ENCODE measurements at regions not wholly inside any gene's neighbourhood (a gene's known extent, or its start where the extent isn't known, plus 50 kb on each side); places are given as distances from the start of the nearest gene placed in this dataset.

DNA sequence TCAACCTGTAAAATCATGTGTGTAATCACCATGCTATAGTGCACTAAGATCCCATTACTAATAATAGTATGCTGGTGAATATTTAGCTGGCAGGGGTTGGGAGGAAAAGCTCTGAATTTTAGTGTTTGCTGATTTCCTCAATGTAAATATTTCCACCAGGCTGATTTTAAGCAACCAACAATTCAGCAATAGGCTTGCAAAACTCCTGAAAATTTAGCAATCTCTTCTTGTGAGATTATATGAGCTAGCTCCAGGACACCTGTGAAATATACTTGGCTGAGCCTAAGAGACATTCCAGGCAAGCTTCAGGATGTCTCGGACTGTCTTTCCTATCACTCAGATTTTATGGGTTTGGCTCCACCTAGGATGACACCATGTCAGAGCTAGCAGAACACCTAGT, 106.9 kb upstream of the ANO4 start:
- TF ChIP-seq, protein P1, sequence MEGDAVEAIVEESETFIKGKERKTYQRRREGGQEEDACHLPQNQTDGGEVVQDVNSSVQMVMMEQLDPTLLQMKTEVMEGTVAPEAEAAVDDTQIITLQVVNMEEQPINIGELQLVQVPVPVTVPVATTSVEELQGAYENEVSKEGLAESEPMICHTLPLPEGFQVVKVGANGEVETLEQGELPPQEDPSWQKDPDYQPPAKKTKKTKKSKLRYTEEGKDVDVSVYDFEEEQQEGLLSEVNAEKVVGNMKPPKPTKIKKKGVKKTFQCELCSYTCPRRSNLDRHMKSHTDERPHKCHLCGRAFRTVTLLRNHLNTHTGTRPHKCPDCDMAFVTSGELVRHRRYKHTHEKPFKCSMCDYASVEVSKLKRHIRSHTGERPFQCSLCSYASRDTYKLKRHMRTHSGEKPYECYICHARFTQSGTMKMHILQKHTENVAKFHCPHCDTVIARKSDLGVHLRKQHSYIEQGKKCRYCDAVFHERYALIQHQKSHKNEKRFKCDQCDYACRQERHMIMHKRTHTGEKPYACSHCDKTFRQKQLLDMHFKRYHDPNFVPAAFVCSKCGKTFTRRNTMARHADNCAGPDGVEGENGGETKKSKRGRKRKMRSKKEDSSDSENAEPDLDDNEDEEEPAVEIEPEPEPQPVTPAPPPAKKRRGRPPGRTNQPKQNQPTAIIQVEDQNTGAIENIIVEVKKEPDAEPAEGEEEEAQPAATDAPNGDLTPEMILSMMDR (IDR thresholded peaks at IDR 0.05), result no peak
- TF ChIP-seq POLR2A (IDR thresholded peaks at IDR 0.05; ENCODE audit: low read depth) (no peak), POLR2AphosphoS5 (IDR thresholded peaks at IDR 0.05) (no peak), EP300 (IDR thresholded peaks at IDR 0.05) (no peak)

All from esophagus muscularis mucosa (tissue), 4 donors.